HCT116 (cell line): ENCODE measurements at regions not wholly inside any gene's neighbourhood (a gene's known extent, or its start where the extent isn't known, plus 50 kb on each side); places are given as distances from the start of the nearest gene placed in this dataset.

Source experiments
- ATAC-seq: fragments of 200-7000 bp; cut with Tn5 transposase; 2 replicates; pipeline ENCODE4 v1.9.1; 2020; ENCODE audit warnings: mild to moderate bottlenecking, moderate library complexity
- BruUV-seq: library from RNA; stranded (reverse); fragments of 400-500 nt; replicated peaks from 2 replicates; lab custom pipeline; 2021; lab: Mats Ljungman, UMichigan
- CTCF ChIA-PET: fragments of 300-600 bp; sonication (Branson Sonifier 250); formaldehyde crosslinking; loops from one replicate; lab custom pipeline; 2021; ENCODE audit warnings: antibody characterized with exemption; lab: Charles Lee
- POLR2A ChIA-PET: fragments of 300-600, 350-600 bp; sonication (Branson Sonifier 250); formaldehyde crosslinking; loops from one replicate; lab custom pipeline; 2021; ENCODE audit warnings: antibody characterized with exemption; lab: Charles Lee
- RAD21 ChIA-PET, 2 experiments: fragments of 300-600 bp; sonication (Branson Sonifier 250); formaldehyde crosslinking; loops; one replicate each; lab custom pipeline; 2023; ENCODE audit warnings: low total read pairs in 2 of 2; ENCODE audit not compliant: uncharacterized antibody in 2 of 2, unreplicated experiment in 2 of 2, low non-redundant PET in 1 of 2; lab: Charles Lee
- DNase-seq: peaks from one replicate; pipeline ENCODE4 v3.0.0-alpha.2; 2010; ENCODE audit warnings: low read depth, low spot score
- H2AFZ ChIP-seq: fragments of 200-600 bp; shearing (Covaris generic), sonication (generic); 2 replicates; pipeline ENCODE4 v1.6.1; 2017; ENCODE audit warnings: low read depth, mixed run types, mixed read lengths, antibody characterized with exemption, low read length; ENCODE audit not compliant: poor library complexity, severe bottlenecking
- H3K27ac ChIP-seq: 2 replicates; pipeline ENCODE4 v1.5.1; 2012; ENCODE audit warnings: low read depth, low read length
- H3K27me3 ChIP-seq: fragments of 200-600 bp; sonication (generic); 2 replicates; pipeline ENCODE4 v1.6.1; 2016; ENCODE audit warnings: mixed run types, low read length, mixed read lengths; ENCODE audit not compliant: insufficient read depth
- H3K36me3 ChIP-seq, 2 experiments: fragments of 200-500 bp in 1 of 2; fragments of 200-600 bp in 1 of 2; sonication (Bioruptor generic) in 1 of 2; sonication (generic) in 1 of 2; 2 replicates each; pipeline versions ENCODE4 v1.5.1 to v1.6.1; 2014 to 2016; ENCODE audit warnings: low read length in 2 of 2, inconsistent platforms in 1 of 2, mixed read lengths in 1 of 2, mixed run types in 1 of 2; ENCODE audit not compliant: insufficient read depth in 2 of 2, control insufficient read depth in 1 of 2
- H3K4me1 ChIP-seq, 2 experiments: fragments of 200-600 bp in 1 of 2; sonication (generic) in 1 of 2; 2 replicates each; pipeline versions ENCODE4 v1.5.1 to v1.6.1; 2012 to 2017; ENCODE audit warnings: low read length in 2 of 2, inconsistent platforms in 1 of 2, mild to moderate bottlenecking in 1 of 2, mixed read lengths in 1 of 2, mixed run types in 1 of 2, moderate library complexity in 1 of 2; ENCODE audit not compliant: insufficient read depth in 2 of 2, control insufficient read depth in 1 of 2
- H3K4me2 ChIP-seq: fragments of 200-600 bp; sonication (generic); 2 replicates; pipeline ENCODE4 v1.6.1; 2017; ENCODE audit warnings: mixed run types, low read length, mixed read lengths
- H3K4me3 ChIP-seq, 2 experiments: fragments of 200-600 bp in 1 of 2; sonication (generic) in 1 of 2; replicated peaks in 1 of 2; 2 replicates each; pipeline ENCODE4 v1.5.1; 2011 to 2016; ENCODE audit warnings: low read length in 2 of 2, control low read depth in 1 of 2, low read depth in 1 of 2, mild to moderate bottlenecking in 1 of 2, mixed read lengths in 1 of 2, mixed run types in 1 of 2
- H3K79me2 ChIP-seq: fragments of 200-600 bp; sonication (generic); 2 replicates; pipeline ENCODE4 v1.6.1; 2017; ENCODE audit warnings: mild to moderate bottlenecking, mixed run types, low read length, moderate library complexity, mixed read lengths; ENCODE audit not compliant: insufficient read depth
- H3K9ac ChIP-seq: fragments of 200-600 bp; sonication (generic); 2 replicates; pipeline ENCODE4 v1.6.1; 2016; ENCODE audit warnings: low read length, mixed read lengths
- H3K9me2 ChIP-seq: fragments of 200-600 bp; sonication (generic), shearing (Covaris generic); 2 replicates; pipeline ENCODE4 v1.6.1; 2017; ENCODE audit warnings: mixed run types, mild to moderate bottlenecking, moderate library complexity; ENCODE audit not compliant: insufficient read depth
- H3K9me3 ChIP-seq, 2 experiments: fragments of 200-500 bp in 1 of 2; fragments of 200-600 bp in 1 of 2; sonication (Bioruptor generic) in 1 of 2; sonication (generic) in 1 of 2; 2 replicates each; pipeline ENCODE4 v1.6.1; 2014 to 2017; ENCODE audit warnings: low read length in 2 of 2, mixed read lengths in 2 of 2, inconsistent platforms in 1 of 2, low read depth in 1 of 2, mild to moderate bottlenecking in 1 of 2, mixed run types in 1 of 2, moderate library complexity in 1 of 2; ENCODE audit not compliant: control insufficient read depth in 1 of 2, insufficient read depth in 1 of 2
- H4K20me1 ChIP-seq: fragments of 200-600 bp; sonication (generic), shearing (Covaris generic); 2 replicates; pipeline ENCODE4 v1.6.1; 2017; ENCODE audit warnings: mixed run types, mild to moderate bottlenecking, moderate library complexity; ENCODE audit not compliant: insufficient read depth
- CEBPB ChIP-seq: IDR thresholded peaks from 2 replicates; pipeline ENCODE4 v1.6.1; 2012; ENCODE audit warnings: low read depth
- EGR1 ChIP-seq: IDR thresholded peaks from 2 replicates; pipeline ENCODE4 v1.6.1; 2012; ENCODE audit warnings: low read depth
- JUND ChIP-seq: IDR thresholded peaks from 2 replicates; pipeline ENCODE4 v1.6.1; 2012
- ZFX ChIP-seq: fragments of 450-650 bp; IDR thresholded peaks from 2 replicates; pipeline ENCODE4 v1.6.1; 2017
- intact Hi-C: fragments of 100-400 bp; cut with micrococcal nuclease; formaldehyde crosslinking; loops from 2 replicates; pipeline ENCODE4 v1.10.0; 2022
- TF ChIP-seq, protein P1 (sequence below): IDR thresholded peaks from 2 replicates; pipeline ENCODE4 v1.6.1; 2011; ENCODE audit warnings: mild to moderate bottlenecking, low read length, moderate library complexity; ENCODE audit not compliant: insufficient replicate concordance; ENCODE audit errors: extremely low read depth

DNA sequence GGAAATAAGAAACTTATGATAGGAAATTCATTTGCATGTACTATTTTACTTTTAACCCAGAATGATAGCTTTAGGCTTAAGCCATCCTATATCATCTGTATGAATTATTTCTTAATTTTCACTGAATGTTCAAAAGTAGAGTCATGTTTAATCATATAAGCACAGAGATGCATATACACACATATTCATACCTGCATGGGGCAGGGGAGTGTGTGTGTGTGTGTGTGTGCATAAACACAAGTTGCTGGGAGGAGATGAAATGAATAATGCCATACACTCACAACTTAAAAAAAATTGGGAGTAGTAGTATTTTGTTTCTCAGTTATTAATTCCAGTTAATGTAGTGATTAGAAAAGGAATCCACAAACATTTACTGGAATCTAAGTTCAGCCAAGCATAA lies 83.1 kb upstream of the IKZF1 start (continued):
- TF ChIP-seq, protein P1, sequence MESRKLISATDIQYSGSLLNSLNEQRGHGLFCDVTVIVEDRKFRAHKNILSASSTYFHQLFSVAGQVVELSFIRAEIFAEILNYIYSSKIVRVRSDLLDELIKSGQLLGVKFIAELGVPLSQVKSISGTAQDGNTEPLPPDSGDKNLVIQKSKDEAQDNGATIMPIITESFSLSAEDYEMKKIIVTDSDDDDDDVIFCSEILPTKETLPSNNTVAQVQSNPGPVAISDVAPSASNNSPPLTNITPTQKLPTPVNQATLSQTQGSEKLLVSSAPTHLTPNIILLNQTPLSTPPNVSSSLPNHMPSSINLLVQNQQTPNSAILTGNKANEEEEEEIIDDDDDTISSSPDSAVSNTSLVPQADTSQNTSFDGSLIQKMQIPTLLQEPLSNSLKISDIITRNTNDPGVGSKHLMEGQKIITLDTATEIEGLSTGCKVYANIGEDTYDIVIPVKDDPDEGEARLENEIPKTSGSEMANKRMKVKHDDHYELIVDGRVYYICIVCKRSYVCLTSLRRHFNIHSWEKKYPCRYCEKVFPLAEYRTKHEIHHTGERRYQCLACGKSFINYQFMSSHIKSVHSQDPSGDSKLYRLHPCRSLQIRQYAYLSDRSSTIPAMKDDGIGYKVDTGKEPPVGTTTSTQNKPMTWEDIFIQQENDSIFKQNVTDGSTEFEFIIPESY = no peak
- TF ChIP-seq, all 23 proteins: peak for 0

DNA sequence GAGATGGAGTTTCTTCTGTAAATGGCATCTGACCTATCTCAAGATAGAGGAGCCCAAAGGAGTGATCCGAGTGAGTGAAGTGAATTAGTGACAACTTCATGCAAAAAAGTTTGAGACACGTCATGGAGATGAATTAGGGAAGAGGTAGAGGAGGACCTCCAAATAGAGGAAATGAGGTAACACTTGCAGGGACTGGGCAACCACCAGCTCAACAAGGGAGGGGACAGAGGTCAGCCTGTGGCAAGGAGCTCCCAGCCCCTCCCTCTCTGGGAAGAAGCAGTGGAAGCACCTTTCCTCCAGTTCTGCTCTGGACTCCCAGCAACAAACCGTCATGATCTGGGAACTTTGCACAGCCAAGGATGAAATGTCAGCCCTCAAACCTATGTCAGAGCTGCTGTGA lies 83.5 kb upstream of the IKZF1 start:
- TF ChIP-seq EGR1 (no peak), ZFX (no peak), CEBPB (no peak), JUND (no peak)
- TF ChIP-seq, protein P1 = no peak
- Histone ChIP-seq H3K9me2 (no peaks in the 10 kb centered on the region), H3K36me3 (no peaks in the 10 kb centered on the region), H3K27me3 (no peaks in the 10 kb centered on the region), H3K9me3 (peaks cover 7 to 12% of the 10 kb centered on the region in 2 experiments; a peak in 2 of 4 replicates), H3K4me1 (no peaks in the 10 kb centered on the region), H3K9ac (no peak overlapping the region), H3K4me3 (no peak overlapping the region), H2AFZ (no peak overlapping the region), H3K4me2 (no peak overlapping the region), H3K79me2 (no peaks in the 10 kb centered on the region), H3K27ac (no peak overlapping the region), H4K20me1 (no peaks in the 10 kb centered on the region)
- DNase-seq = no peak
- ChIA-PET CTCF (no interaction called here), RAD21 (no interaction called here), POLR2A (no interaction called here)
- intact Hi-C loops = no loop called here
- no peak for ATAC-seq
- no TSS peak for BruUV-seq
